Panc1 (cell line): ENCODE measurements at regions not wholly inside any gene's neighbourhood (a gene's known extent, or its start where the extent isn't known, plus 50 kb on each side); places are given as distances from the start of the nearest gene placed in this dataset.

Experiments used
- ATAC-seq: fragments of 200-7000 bp; cut with Tn5 transposase; 2 replicates; pipeline ENCODE4 v1.9.1; 2020; ENCODE audit warnings: mild to moderate bottlenecking, moderate library complexity
- BruUV-seq: library from RNA; stranded (reverse); fragments of 400-500 nt; replicated peaks from 2 replicates; lab custom pipeline; 2021; lab: Mats Ljungman, UMichigan
- CTCF ChIA-PET: fragments of 300-600 bp; sonication (Branson Sonifier 250); formaldehyde crosslinking; loops from one replicate; lab custom pipeline; 2022; ENCODE audit warnings: antibody characterized with exemption; lab: Charles Lee
- POLR2A ChIA-PET: fragments of 300-600 bp; sonication (Branson Sonifier 250); formaldehyde crosslinking; loops from one replicate; lab custom pipeline; 2022; ENCODE audit warnings: antibody characterized with exemption; lab: Charles Lee
- DNase-seq: peaks from one replicate; pipeline ENCODE4 v3.0.0-alpha.2; 2010; ENCODE audit warnings: low read depth, low spot score
- H3K27ac ChIP-seq: 2 replicates; pipeline ENCODE4 v1.5.1; 2011; ENCODE audit warnings: mild to moderate bottlenecking, low read length, inconsistent platforms
- H3K27me3 ChIP-seq: fragments of 200-500 bp; sonication (Bioruptor generic); 2 replicates; pipeline ENCODE4 v1.6.0; 2014; ENCODE audit warnings: low read length, inconsistent platforms; ENCODE audit not compliant: control insufficient read depth, insufficient read depth
- H3K36me3 ChIP-seq: fragments of 200-500 bp; sonication (Bioruptor generic); 2 replicates; pipeline ENCODE4 v1.5.1; 2014; ENCODE audit warnings: inconsistent platforms, mild to moderate bottlenecking, low read length, moderate library complexity; ENCODE audit not compliant: control insufficient read depth, insufficient read depth
- H3K4me1 ChIP-seq: 2 replicates; pipeline ENCODE4 v1.5.1; 2011; ENCODE audit warnings: inconsistent platforms, mild to moderate bottlenecking, low read length, moderate library complexity; ENCODE audit not compliant: control insufficient read depth, insufficient read depth
- H3K4me3 ChIP-seq, 2 experiments: 2 replicates each; pipeline ENCODE4 v1.5.1; 2011 to 2012; ENCODE audit warnings: low read depth in 2 of 2, low read length in 2 of 2, mild to moderate bottlenecking in 2 of 2, inconsistent platforms in 1 of 2, moderate library complexity in 1 of 2
- H3K9me3 ChIP-seq: fragments of 200-500 bp; sonication (Bioruptor generic); 2 replicates; pipeline ENCODE4 v1.5.1; 2014; ENCODE audit warnings: low read depth, mild to moderate bottlenecking, inconsistent platforms, low read length, moderate library complexity; ENCODE audit not compliant: control insufficient read depth, insufficient read depth
- POLR2AphosphoS5 ChIP-seq: IDR thresholded peaks from 2 replicates; pipeline ENCODE4 v1.6.1; 2012; ENCODE audit warnings: mild to moderate bottlenecking, low read depth, low read length, moderate library complexity
- SIN3A ChIP-seq: IDR thresholded peaks from 2 replicates; pipeline ENCODE4 v1.6.1; 2012; ENCODE audit warnings: low read depth, mild to moderate bottlenecking, low read length, moderate library complexity, borderline replicate concordance; ENCODE audit not compliant: insufficient read depth
- TCF7L2 ChIP-seq: IDR thresholded peaks from 2 replicates; pipeline ENCODE4 v1.6.1; 2011; ENCODE audit warnings: mild to moderate bottlenecking, low read depth, low read length, inconsistent platforms
- in situ Hi-C: cut with HindIII; loops from 2 replicates; pipeline ENCODE4 v1.10.0; 2016; ENCODE audit warnings: low sequenced_read_pairs, low pct_unique_long_range_greater_than_20kb
- intact Hi-C: fragments of 100-400 bp; cut with micrococcal nuclease; formaldehyde crosslinking; loops from one replicate; pipeline ENCODE4 v1.10.0; 2022; ENCODE audit not compliant: unreplicated experiment
- TF ChIP-seq, protein P1 (sequence below): fragments of 450-650 bp; IDR thresholded peaks from 2 replicates; pipeline ENCODE4 v1.5.1; 2017; ENCODE audit warnings: mild to moderate bottlenecking
- TF ChIP-seq, protein P2 (sequence below), 2 experiments: IDR thresholded peaks; 2 replicates each; pipeline ENCODE4 v1.6.1; 2011 to 2012; ENCODE audit warnings: low read depth in 2 of 2, control low read depth in 1 of 2, low read length in 1 of 2, mild to moderate bottlenecking in 1 of 2, moderate library complexity in 1 of 2; ENCODE audit not compliant: insufficient read depth in 1 of 2

- no peak overlapping the region for H3K27ac ChIP-seq
- TF ChIP-seq TCF7L2 (no peak), POLR2AphosphoS5 (no peak)
- H3K4me1 ChIP-seq: no peaks in the 10 kb centered on the region
- in situ Hi-C loops: no loop called here
- no peaks in the 10 kb centered on the region; the same call in 1 of the 2 replicates for H3K36me3 ChIP-seq
- intact Hi-C loops: no loop called here
- CTCF ChIA-PET: no interaction called here
- no peak for DNase-seq
- no TSS peak for BruUV-seq
- POLR2A ChIA-PET: no interaction called here
- no peaks in the 10 kb centered on the region for H3K9me3 ChIP-seq
- ATAC-seq: no peak
- H3K27me3 ChIP-seq: no peaks in the 10 kb centered on the region
- no peak overlapping the region for H3K4me3 ChIP-seq
Observed at GRCh38 chr4:124937993-124938392, 225.5 kb upstream of the ANKRD50 start.

DNA sequence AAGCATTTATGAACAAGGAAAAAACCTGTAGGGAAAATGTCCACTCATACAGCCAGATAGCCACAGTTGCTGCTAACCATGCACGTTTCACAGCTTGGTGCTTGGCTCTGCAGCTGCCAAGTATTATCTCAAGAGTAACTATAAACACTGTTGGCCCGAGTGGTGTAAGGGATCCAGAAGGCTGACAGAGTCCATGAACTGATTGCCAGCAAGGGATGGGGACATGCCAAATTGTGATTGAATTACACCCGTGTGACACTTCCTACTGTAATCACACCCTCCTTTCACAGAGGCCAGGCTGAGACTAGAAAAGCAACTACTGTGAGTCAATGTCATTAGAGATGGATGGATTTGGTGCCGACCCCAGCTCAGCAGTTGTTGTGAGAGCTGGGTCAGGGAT, 223.9 kb upstream of the ANKRD50 start:
- CTCF ChIA-PET: no interaction called here
- in situ Hi-C loops: no loop called here
- BruUV-seq: no TSS peak

GRCh38 chr4:124934916-124935315, 222.4 kb upstream of the ANKRD50 start:
- Histone ChIP-seq H3K9me3 (no peaks in the 10 kb centered on the region), H3K36me3 (no peaks in the 10 kb centered on the region), H3K27me3 (no peaks in the 10 kb centered on the region), H3K4me1 (no peaks in the 10 kb centered on the region), H3K27ac (no peak overlapping the region), H3K4me3 (no peak overlapping the region)
- ChIA-PET POLR2A (no interaction called here), CTCF (no interaction called here)
- ATAC-seq (no peak), DNase-seq (no peak)
- BruUV-seq: no TSS peak
- in situ Hi-C loops: no loop called here
- intact Hi-C loops: no loop called here
- TF ChIP-seq, protein P1, sequence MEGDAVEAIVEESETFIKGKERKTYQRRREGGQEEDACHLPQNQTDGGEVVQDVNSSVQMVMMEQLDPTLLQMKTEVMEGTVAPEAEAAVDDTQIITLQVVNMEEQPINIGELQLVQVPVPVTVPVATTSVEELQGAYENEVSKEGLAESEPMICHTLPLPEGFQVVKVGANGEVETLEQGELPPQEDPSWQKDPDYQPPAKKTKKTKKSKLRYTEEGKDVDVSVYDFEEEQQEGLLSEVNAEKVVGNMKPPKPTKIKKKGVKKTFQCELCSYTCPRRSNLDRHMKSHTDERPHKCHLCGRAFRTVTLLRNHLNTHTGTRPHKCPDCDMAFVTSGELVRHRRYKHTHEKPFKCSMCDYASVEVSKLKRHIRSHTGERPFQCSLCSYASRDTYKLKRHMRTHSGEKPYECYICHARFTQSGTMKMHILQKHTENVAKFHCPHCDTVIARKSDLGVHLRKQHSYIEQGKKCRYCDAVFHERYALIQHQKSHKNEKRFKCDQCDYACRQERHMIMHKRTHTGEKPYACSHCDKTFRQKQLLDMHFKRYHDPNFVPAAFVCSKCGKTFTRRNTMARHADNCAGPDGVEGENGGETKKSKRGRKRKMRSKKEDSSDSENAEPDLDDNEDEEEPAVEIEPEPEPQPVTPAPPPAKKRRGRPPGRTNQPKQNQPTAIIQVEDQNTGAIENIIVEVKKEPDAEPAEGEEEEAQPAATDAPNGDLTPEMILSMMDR: no peak
- TF ChIP-seq SIN3A: no peak
- no peak for TF ChIP-seq POLR2AphosphoS5
- TF ChIP-seq, protein P2, sequence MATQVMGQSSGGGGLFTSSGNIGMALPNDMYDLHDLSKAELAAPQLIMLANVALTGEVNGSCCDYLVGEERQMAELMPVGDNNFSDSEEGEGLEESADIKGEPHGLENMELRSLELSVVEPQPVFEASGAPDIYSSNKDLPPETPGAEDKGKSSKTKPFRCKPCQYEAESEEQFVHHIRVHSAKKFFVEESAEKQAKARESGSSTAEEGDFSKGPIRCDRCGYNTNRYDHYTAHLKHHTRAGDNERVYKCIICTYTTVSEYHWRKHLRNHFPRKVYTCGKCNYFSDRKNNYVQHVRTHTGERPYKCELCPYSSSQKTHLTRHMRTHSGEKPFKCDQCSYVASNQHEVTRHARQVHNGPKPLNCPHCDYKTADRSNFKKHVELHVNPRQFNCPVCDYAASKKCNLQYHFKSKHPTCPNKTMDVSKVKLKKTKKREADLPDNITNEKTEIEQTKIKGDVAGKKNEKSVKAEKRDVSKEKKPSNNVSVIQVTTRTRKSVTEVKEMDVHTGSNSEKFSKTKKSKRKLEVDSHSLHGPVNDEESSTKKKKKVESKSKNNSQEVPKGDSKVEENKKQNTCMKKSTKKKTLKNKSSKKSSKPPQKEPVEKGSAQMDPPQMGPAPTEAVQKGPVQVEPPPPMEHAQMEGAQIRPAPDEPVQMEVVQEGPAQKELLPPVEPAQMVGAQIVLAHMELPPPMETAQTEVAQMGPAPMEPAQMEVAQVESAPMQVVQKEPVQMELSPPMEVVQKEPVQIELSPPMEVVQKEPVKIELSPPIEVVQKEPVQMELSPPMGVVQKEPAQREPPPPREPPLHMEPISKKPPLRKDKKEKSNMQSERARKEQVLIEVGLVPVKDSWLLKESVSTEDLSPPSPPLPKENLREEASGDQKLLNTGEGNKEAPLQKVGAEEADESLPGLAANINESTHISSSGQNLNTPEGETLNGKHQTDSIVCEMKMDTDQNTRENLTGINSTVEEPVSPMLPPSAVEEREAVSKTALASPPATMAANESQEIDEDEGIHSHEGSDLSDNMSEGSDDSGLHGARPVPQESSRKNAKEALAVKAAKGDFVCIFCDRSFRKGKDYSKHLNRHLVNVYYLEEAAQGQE (IDR thresholded peaks at IDR 0.05; ENCODE audit: insufficient read depth in 1 of 2, low read depth in 2 of 2, low read length in 1 of 2): no peak
- TF ChIP-seq TCF7L2: no peak

More for the DNA sequence above, 223.9 kb upstream of the ANKRD50 start:
- POLR2A ChIA-PET: interaction anchor here (0.5 kb wide), 1 partner anchor 79 kb away, joined by 5 read pairs; no protein-coding TSS in a partner anchor
- ATAC-seq: no peak
- H3K36me3 ChIP-seq: no peaks in the 10 kb centered on the region
- intact Hi-C loops: no loop called here
- no peak for DNase-seq
- no peaks in the 10 kb centered on the region for H3K27me3 ChIP-seq
- H3K9me3 ChIP-seq: no peaks in the 10 kb centered on the region
- H3K4me3 ChIP-seq: no peak overlapping the region
- H3K4me1 ChIP-seq: no peaks in the 10 kb centered on the region
- TF ChIP-seq, protein P2 (IDR thresholded peaks at IDR 0.05; ENCODE audit: insufficient read depth in 1 of 2, low read depth in 2 of 2, low read length in 1 of 2): no peak
- TF ChIP-seq, protein P1: no peak
- TF ChIP-seq POLR2AphosphoS5 (no peak), SIN3A (no peak)
- H3K27ac ChIP-seq: no peak overlapping the region
